GM23338 (cell line): ENCODE measurements at regions not wholly inside any gene's neighbourhood (a gene's known extent, or its start where the extent isn't known, plus 50 kb on each side); places are given as distances from the start of the nearest gene placed in this dataset.

Source experiments
- ATAC-seq: fragments of 200-7000 bp; cut with Tn5 transposase; 3 replicates; pipeline ENCODE4 v1.9.1; 2020
- DNase-seq: peaks from one replicate; pipeline ENCODE4 v3.0.0-alpha.2; 2015; ENCODE audit warnings: low spot score
- H2AFZ ChIP-seq: fragments of 200-600 bp; sonication (generic); 2 replicates; pipeline ENCODE4 v1.8.0; 2016; ENCODE audit warnings: antibody characterized with exemption, mild to moderate bottlenecking, moderate library complexity
- H3F3A ChIP-seq: fragments of 200-600 bp; sonication (generic); replicated peaks from 2 replicates; pipeline ENCODE4 v1.8.0; 2017; ENCODE audit warnings: antibody characterized with exemption, mixed run types, low read depth
- H3K27ac ChIP-seq: fragments of 200-600 bp; sonication (generic); 2 replicates; pipeline ENCODE4 v1.6.1; 2016; ENCODE audit warnings: low read depth
- H3K27me3 ChIP-seq: fragments of 200-600 bp; sonication (generic); 2 replicates; pipeline ENCODE4 v1.8.0; 2016; ENCODE audit warnings: mild to moderate bottlenecking, mixed run types, moderate library complexity; ENCODE audit not compliant: insufficient read depth
- H3K36me3 ChIP-seq: fragments of 200-600 bp; sonication (generic); 2 replicates; pipeline ENCODE4 v1.8.0; 2016; ENCODE audit warnings: mild to moderate bottlenecking; ENCODE audit not compliant: insufficient read depth
- H3K4me1 ChIP-seq: fragments of 200-600 bp; sonication (generic); 2 replicates; pipeline ENCODE4 v1.8.0; 2016; ENCODE audit warnings: mild to moderate bottlenecking, moderate library complexity; ENCODE audit not compliant: insufficient read depth
- H3K4me2 ChIP-seq: fragments of 200-600 bp; sonication (generic); 2 replicates; pipeline ENCODE4 v1.7.1; 2017; ENCODE audit warnings: mixed run types
- H3K4me3 ChIP-seq: fragments of 200-600 bp; sonication (generic); 2 replicates; pipeline ENCODE4 v1.6.1; 2016; ENCODE audit warnings: mixed run types
- H3K79me2 ChIP-seq: fragments of 200-600 bp; sonication (generic); replicated peaks from 2 replicates; pipeline ENCODE4 v1.8.0; 2017; ENCODE audit warnings: mild to moderate bottlenecking; ENCODE audit not compliant: insufficient read depth
- H3K9me2 ChIP-seq: fragments of 200-600 bp; sonication (generic); 2 replicates; pipeline ENCODE4 v1.8.0; 2017; ENCODE audit not compliant: insufficient read depth
- H4K20me1 ChIP-seq: fragments of 200-600 bp; sonication (generic); replicated peaks from 2 replicates; pipeline ENCODE4 v1.8.0; 2017; ENCODE audit warnings: mild to moderate bottlenecking; ENCODE audit not compliant: insufficient read depth
- H3K27ac Mint-ChIP-seq: 2 replicates; pipeline ENCODE4 v1.8.0; 2020; ENCODE audit warnings: inconsistent platforms, mild to moderate bottlenecking, moderate library complexity, mixed read lengths
- H3K27me3 Mint-ChIP-seq: 3 replicates; pipeline ENCODE4 v1.8.0; 2022; ENCODE audit warnings: low read depth, mild to moderate bottlenecking, moderate library complexity, mixed read lengths, inconsistent platforms; ENCODE audit not compliant: insufficient read depth, poor library complexity
- H3K36me3 Mint-ChIP-seq: 3 replicates; pipeline ENCODE4 v1.8.0; 2021; ENCODE audit warnings: low read depth, mild to moderate bottlenecking, inconsistent platforms, moderate library complexity, mixed read lengths
- H3K4me1 Mint-ChIP-seq: 3 replicates; pipeline ENCODE4 v1.8.0; 2020; ENCODE audit warnings: mild to moderate bottlenecking, inconsistent platforms, mixed read lengths
- H3K4me3 Mint-ChIP-seq: 3 replicates; pipeline ENCODE4 v1.8.0; 2021; ENCODE audit warnings: moderate library complexity, mild to moderate bottlenecking, inconsistent platforms, mixed read lengths
- H3K9me3 Mint-ChIP-seq: 3 replicates; pipeline ENCODE4 v1.8.0; 2020; ENCODE audit warnings: moderate library complexity, mild to moderate bottlenecking, inconsistent platforms, mixed read lengths
- CREB1 ChIP-seq: fragments of 250-450 bp; sonication (Bioruptor Pico); IDR thresholded peaks from 2 replicates; pipeline ENCODE4 v1.5.0; 2020; ENCODE audit warnings: low read depth, mild to moderate bottlenecking, moderate library complexity
- EZH2 ChIP-seq: fragments of 200-600 bp; sonication (generic); IDR thresholded peaks from one replicate; pipeline ENCODE4 v1.8.0; 2017; ENCODE audit warnings: antibody characterized with exemption, mild to moderate bottlenecking, low read depth; ENCODE audit not compliant: unreplicated experiment
- EZH2phosphoT487 ChIP-seq: fragments of 200-600 bp; sonication (generic); IDR thresholded peaks from one replicate; pipeline ENCODE4 v1.8.1; 2018; ENCODE audit warnings: antibody characterized with exemption; ENCODE audit not compliant: unreplicated experiment
- JUNB ChIP-seq: IDR thresholded peaks from one replicate; pipeline ENCODE4 v1.6.1; 2016; ENCODE audit warnings: antibody characterized with exemption; ENCODE audit not compliant: unreplicated experiment
- NANOG ChIP-seq: IDR thresholded peaks from 2 replicates; pipeline ENCODE4 v1.6.1; 2016; ENCODE audit warnings: antibody characterized with exemption, borderline replicate concordance
- POLR2AphosphoS5 ChIP-seq: IDR thresholded peaks from 2 replicates; pipeline ENCODE4 v1.6.1; 2016; ENCODE audit warnings: antibody characterized with exemption, low read depth
- STAT1 ChIP-seq: IDR thresholded peaks from one replicate; pipeline ENCODE4 v1.6.1; 2016; ENCODE audit warnings: antibody characterized with exemption; ENCODE audit not compliant: unreplicated experiment
- ZNF114 ChIP-seq: fragments of 250-450 bp; sonication (Bioruptor Pico); IDR thresholded peaks from 2 replicates; pipeline ENCODE4 v1.5.0; 2020; ENCODE audit warnings: mild to moderate bottlenecking, moderate library complexity
- ZNF331 ChIP-seq: fragments of 250-450 bp; sonication (Bioruptor Pico); IDR thresholded peaks from 2 replicates; pipeline ENCODE4 v1.5.0; 2020; ENCODE audit warnings: low read depth, mild to moderate bottlenecking, moderate library complexity
- TF ChIP-seq, protein P1 (sequence below): fragments of 250-450 bp; sonication (Bioruptor Pico); IDR thresholded peaks from 2 replicates; pipeline ENCODE4 v1.5.0; 2020; ENCODE audit warnings: mild to moderate bottlenecking, moderate library complexity
- TF ChIP-seq, protein P2 (sequence below), 2 experiments: fragments of 200-600 bp in 1 of 2; sonication (generic) in 1 of 2; conservative IDR thresholded peaks; 2 replicates each; pipeline versions ENCODE4 v1.5.1 to v1.6.1; 2016 to 2017; ENCODE audit warnings: antibody characterized with exemption in 2 of 2, low read depth in 2 of 2, mild to moderate bottlenecking in 2 of 2, moderate library complexity in 1 of 2
- TF ChIP-seq, protein P3 (sequence below): IDR thresholded peaks from 2 replicates; pipeline ENCODE4 v1.6.1; 2016; ENCODE audit warnings: antibody characterized with exemption

DNA sequence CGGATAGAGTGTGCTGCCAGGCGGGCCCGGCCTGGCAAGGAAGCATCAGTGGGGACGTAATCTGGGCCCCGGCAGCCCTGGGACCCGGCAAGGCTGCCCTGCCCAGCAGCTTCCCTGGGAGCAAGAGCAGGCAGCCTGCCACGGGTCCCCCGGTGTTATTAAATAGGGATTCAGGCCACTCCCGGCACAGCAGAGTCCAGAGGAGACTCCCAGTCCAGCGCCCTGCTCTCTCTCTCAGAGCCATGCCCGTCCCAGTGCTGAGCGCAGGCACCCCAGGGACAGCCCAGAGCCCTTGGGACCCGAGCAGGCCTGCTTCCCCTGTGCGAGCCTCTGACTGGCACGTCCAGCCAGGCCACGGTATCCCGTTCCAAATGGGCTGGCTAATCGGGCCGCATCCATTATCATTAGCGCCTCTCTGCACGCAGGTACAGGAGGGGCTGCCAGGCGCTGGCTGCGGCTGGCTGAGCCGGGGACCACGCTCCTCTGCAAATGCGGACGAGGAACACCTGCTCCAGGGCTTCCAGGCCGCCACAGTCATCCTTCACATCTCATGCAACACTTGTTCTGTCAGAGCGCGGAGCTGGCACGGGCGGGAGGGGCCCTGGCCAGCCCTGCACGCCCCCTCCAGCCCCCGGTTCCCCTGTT, 344.2 kb upstream of the MKI67 start:
- no peak for DNase-seq
- H3K4me2 ChIP-seq, result no peak overlapping the region
- no peaks in the 10 kb centered on the region for H3K79me2 ChIP-seq
- no peak overlapping the region for H3K27ac ChIP-seq
- H3K4me1 Mint-ChIP-seq, result no peaks in the 10 kb centered on the region; the same call in 1 of the 3 replicates
- H3K9me3 Mint-ChIP-seq, result 0 out of 3 replicates have a peak, but pooled peaks cover 5% of the 10 kb centered on the region
- TF ChIP-seq ZNF114 (CRISPR knock-in tag), result no peak
- no peak for TF ChIP-seq ZNF331 (CRISPR knock-in tag)
- TF ChIP-seq, protein P1, sequence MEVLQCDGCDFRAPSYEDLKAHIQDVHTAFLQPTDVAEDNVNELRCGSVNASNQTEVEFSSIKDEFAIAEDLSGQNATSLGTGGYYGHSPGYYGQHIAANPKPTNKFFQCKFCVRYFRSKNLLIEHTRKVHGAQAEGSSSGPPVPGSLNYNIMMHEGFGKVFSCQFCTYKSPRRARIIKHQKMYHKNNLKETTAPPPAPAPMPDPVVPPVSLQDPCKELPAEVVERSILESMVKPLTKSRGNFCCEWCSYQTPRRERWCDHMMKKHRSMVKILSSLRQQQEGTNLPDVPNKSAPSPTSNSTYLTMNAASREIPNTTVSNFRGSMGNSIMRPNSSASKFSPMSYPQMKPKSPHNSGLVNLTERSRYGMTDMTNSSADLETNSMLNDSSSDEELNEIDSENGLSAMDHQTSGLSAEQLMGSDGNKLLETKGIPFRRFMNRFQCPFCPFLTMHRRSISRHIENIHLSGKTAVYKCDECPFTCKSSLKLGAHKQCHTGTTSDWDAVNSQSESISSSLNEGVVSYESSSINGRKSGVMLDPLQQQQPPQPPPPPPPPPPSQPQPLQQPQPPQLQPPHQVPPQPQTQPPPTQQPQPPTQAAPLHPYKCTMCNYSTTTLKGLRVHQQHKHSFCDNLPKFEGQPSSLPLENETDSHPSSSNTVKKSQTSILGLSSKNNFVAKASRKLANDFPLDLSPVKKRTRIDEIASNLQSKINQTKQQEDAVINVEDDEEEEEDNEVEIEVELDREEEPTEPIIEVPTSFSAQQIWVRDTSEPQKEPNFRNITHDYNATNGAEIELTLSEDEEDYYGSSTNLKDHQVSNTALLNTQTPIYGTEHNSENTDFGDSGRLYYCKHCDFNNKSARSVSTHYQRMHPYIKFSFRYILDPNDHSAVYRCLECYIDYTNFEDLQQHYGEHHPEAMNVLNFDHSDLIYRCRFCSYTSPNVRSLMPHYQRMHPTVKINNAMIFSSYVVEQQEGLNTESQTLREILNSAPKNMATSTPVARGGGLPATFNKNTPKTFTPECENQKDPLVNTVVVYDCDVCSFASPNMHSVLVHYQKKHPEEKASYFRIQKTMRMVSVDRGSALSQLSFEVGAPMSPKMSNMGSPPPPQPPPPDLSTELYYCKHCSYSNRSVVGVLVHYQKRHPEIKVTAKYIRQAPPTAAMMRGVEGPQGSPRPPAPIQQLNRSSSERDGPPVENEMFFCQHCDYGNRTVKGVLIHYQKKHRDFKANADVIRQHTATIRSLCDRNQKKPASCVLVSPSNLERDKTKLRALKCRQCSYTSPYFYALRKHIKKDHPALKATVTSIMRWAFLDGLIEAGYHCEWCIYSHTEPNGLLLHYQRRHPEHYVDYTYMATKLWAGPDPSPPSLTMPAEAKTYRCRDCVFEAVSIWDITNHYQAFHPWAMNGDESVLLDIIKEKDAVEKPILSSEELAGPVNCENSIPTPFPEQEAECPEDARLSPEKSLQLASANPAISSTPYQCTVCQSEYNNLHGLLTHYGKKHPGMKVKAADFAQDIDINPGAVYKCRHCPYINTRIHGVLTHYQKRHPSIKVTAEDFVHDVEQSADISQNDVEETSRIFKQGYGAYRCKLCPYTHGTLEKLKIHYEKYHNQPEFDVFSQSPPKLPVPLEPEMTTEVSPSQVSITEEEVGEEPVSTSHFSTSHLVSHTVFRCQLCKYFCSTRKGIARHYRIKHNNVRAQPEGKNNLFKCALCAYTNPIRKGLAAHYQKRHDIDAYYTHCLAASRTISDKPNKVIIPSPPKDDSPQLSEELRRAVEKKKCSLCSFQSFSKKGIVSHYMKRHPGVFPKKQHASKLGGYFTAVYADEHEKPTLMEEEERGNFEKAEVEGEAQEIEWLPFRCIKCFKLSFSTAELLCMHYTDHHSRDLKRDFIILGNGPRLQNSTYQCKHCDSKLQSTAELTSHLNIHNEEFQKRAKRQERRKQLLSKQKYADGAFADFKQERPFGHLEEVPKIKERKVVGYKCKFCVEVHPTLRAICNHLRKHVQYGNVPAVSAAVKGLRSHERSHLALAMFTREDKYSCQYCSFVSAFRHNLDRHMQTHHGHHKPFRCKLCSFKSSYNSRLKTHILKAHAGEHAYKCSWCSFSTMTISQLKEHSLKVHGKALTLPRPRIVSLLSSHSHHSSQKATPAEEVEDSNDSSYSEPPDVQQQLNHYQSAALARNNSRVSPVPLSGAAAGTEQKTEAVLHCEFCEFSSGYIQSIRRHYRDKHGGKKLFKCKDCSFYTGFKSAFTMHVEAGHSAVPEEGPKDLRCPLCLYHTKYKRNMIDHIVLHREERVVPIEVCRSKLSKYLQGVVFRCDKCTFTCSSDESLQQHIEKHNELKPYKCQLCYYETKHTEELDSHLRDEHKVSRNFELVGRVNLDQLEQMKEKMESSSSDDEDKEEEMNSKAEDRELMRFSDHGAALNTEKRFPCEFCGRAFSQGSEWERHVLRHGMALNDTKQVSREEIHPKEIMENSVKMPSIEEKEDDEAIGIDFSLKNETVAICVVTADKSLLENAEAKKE (CRISPR knock-in tag), result no peak
- no peak for TF ChIP-seq EZH2phosphoT487
- H4K20me1 ChIP-seq, result no peaks in the 10 kb centered on the region
- H3K27ac Mint-ChIP-seq, result no peak overlapping the region
- no peak overlapping the region; the same call in 1 of the 2 replicates for H2AFZ ChIP-seq
- H3K36me3 ChIP-seq, result no peaks in the 10 kb centered on the region; the same call in 1 of the 2 replicates
- H3K27me3 Mint-ChIP-seq, result peaks cover 2% of the 10 kb centered on the region
- no peak overlapping the region for H3K4me3 Mint-ChIP-seq
- H3K4me1 ChIP-seq, result no peaks in the 10 kb centered on the region
- no peaks in the 10 kb centered on the region for H3F3A ChIP-seq
- H3K4me3 ChIP-seq, result no peak overlapping the region
- no peaks in the 10 kb centered on the region for H3K36me3 Mint-ChIP-seq
- no peaks in the 10 kb centered on the region for H3K27me3 ChIP-seq
- ATAC-seq, result peak; percentile 30
- no peaks in the 10 kb centered on the region for H3K9me2 ChIP-seq

DNA sequence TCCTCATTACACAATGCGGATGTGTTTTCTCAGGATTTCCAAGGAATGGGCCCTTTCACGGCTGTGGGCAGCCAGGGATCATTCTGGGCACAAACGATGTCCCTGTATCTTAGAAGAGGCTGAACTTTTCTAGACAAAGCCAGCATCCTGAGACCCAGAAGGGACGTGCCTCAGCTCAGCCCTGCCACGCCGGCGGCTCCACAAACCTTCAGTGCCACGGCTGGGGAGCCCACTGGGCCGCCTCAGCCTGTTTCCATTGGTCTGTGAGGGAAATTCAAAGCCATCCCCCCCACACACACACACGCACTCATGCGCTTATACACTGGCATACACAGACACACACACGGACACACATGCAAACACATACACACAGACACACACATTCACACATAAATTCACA, 344.9 kb upstream of the MKI67 start:
- no peaks in the 10 kb centered on the region for H3K9me2 ChIP-seq
- no peaks in the 10 kb centered on the region for H3K27me3 ChIP-seq
- no peak for ATAC-seq
- no peak overlapping the region for H3K4me2 ChIP-seq
- H3K79me2 ChIP-seq, result no peaks in the 10 kb centered on the region
- no peaks in the 10 kb centered on the region for H4K20me1 ChIP-seq
- no peaks in the 10 kb centered on the region for H3K36me3 Mint-ChIP-seq
- no peak overlapping the region for H3K27ac Mint-ChIP-seq
- no peak overlapping the region for H3K4me3 Mint-ChIP-seq
- 0 out of 3 replicates have a peak, but pooled peaks cover 2% of the 10 kb centered on the region for H3K9me3 Mint-ChIP-seq
- H3K4me1 ChIP-seq, result no peaks in the 10 kb centered on the region
- DNase-seq, result no peak
- no peak overlapping the region for H3K27ac ChIP-seq
- H3F3A ChIP-seq, result no peaks in the 10 kb centered on the region
- H3K27me3 Mint-ChIP-seq, result peaks cover 2% of the 10 kb centered on the region
- H3K36me3 ChIP-seq, result no peaks in the 10 kb centered on the region
- no peak overlapping the region for H3K4me3 ChIP-seq
- no peaks in the 10 kb centered on the region; the same call in 1 of the 3 replicates for H3K4me1 Mint-ChIP-seq
- H2AFZ ChIP-seq, result no peak overlapping the region
- no peak for TF ChIP-seq POLR2AphosphoS5
- no peak for TF ChIP-seq ZNF114 (CRISPR knock-in tag)
- TF ChIP-seq EZH2, result no peak
- no peak for TF ChIP-seq NANOG
- TF ChIP-seq, protein P2, sequence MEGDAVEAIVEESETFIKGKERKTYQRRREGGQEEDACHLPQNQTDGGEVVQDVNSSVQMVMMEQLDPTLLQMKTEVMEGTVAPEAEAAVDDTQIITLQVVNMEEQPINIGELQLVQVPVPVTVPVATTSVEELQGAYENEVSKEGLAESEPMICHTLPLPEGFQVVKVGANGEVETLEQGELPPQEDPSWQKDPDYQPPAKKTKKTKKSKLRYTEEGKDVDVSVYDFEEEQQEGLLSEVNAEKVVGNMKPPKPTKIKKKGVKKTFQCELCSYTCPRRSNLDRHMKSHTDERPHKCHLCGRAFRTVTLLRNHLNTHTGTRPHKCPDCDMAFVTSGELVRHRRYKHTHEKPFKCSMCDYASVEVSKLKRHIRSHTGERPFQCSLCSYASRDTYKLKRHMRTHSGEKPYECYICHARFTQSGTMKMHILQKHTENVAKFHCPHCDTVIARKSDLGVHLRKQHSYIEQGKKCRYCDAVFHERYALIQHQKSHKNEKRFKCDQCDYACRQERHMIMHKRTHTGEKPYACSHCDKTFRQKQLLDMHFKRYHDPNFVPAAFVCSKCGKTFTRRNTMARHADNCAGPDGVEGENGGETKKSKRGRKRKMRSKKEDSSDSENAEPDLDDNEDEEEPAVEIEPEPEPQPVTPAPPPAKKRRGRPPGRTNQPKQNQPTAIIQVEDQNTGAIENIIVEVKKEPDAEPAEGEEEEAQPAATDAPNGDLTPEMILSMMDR (conservative IDR thresholded peaks at IDR 0.05; ENCODE audit: low read depth in 2 of 2), result no peak
- TF ChIP-seq STAT1, result no peak
- TF ChIP-seq, protein P3, sequence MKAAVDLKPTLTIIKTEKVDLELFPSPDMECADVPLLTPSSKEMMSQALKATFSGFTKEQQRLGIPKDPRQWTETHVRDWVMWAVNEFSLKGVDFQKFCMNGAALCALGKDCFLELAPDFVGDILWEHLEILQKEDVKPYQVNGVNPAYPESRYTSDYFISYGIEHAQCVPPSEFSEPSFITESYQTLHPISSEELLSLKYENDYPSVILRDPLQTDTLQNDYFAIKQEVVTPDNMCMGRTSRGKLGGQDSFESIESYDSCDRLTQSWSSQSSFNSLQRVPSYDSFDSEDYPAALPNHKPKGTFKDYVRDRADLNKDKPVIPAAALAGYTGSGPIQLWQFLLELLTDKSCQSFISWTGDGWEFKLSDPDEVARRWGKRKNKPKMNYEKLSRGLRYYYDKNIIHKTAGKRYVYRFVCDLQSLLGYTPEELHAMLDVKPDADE, result no peak
- no peak for TF ChIP-seq CREB1 (CRISPR knock-in tag)
- TF ChIP-seq JUNB, result no peak
